Caco-2 (cell line): ENCODE measurements at regions not wholly inside any gene's neighbourhood (a gene's known extent, or its start where the extent isn't known, plus 50 kb on each side); places are given as distances from the start of the nearest gene placed in this dataset.

Source experiments
- BruUV-seq: library from RNA; stranded (reverse); fragments of 400-500 nt; replicated peaks from 2 replicates; lab custom pipeline; 2021; lab: Mats Ljungman, UMichigan
- CTCF ChIA-PET: fragments of 300-600 bp; sonication (Branson Sonifier 250); formaldehyde crosslinking; loops from one replicate; lab custom pipeline; 2022; ENCODE audit warnings: antibody characterized with exemption; lab: Charles Lee
- POLR2A ChIA-PET: fragments of 300-600 bp; sonication (Branson Sonifier 250); formaldehyde crosslinking; loops from one replicate; lab custom pipeline; 2022; ENCODE audit warnings: antibody characterized with exemption; lab: Charles Lee
- DNase-seq, 2 experiments: peaks; one replicate each; pipeline versions ENCODE4 v3.0.0 to v3.0.0-alpha.2; 2020 to 2022
- H3K27me3 ChIP-seq: replicated peaks from 2 replicates; pipeline ENCODE4 v1.6.0; 2011; ENCODE audit warnings: low read length; ENCODE audit not compliant: control insufficient read depth, insufficient read depth
- H3K36me3 ChIP-seq: 2 replicates; pipeline ENCODE4 v1.5.1; 2011; ENCODE audit warnings: low read length; ENCODE audit not compliant: control insufficient read depth, insufficient read depth
- H3K4me1 ChIP-seq: fragments of 250-450 bp; sonication (Bioruptor Pico); 2 replicates; pipeline ENCODE4 v1.5.1; 2020; ENCODE audit warnings: mild to moderate bottlenecking
- H3K4me3 ChIP-seq: 2 replicates; pipeline ENCODE4 v1.5.1; 2011; ENCODE audit warnings: low read depth, mild to moderate bottlenecking, control low read depth, low read length
- H3K9me3 ChIP-seq: fragments of 250-450 bp; sonication (Bioruptor Pico); 2 replicates; pipeline ENCODE4 v1.5.1; 2020; ENCODE audit warnings: mild to moderate bottlenecking, moderate library complexity
- H3K27ac Mint-ChIP-seq: one replicate; pipeline ENCODE4 v1.8.0; 2022; ENCODE audit warnings: mixed read lengths; ENCODE audit not compliant: unreplicated experiment
- H3K27me3 Mint-ChIP-seq: one replicate; pipeline ENCODE4 v1.8.0; 2022; ENCODE audit warnings: mixed read lengths; ENCODE audit not compliant: insufficient read depth, unreplicated experiment
- H3K36me3 Mint-ChIP-seq: one replicate; pipeline ENCODE4 v1.8.0; 2022; ENCODE audit warnings: mild to moderate bottlenecking, mixed read lengths; ENCODE audit not compliant: insufficient read depth, unreplicated experiment
- H3K4me1 Mint-ChIP-seq: one replicate; pipeline ENCODE4 v1.8.0; 2022; ENCODE audit warnings: low read depth, mixed read lengths; ENCODE audit not compliant: unreplicated experiment
- H3K4me3 Mint-ChIP-seq: one replicate; pipeline ENCODE4 v1.8.0; 2022; ENCODE audit warnings: mild to moderate bottlenecking, moderate library complexity, mixed read lengths; ENCODE audit not compliant: unreplicated experiment
- H3K9me3 Mint-ChIP-seq: one replicate; pipeline ENCODE4 v1.8.0; 2022; ENCODE audit warnings: mixed read lengths; ENCODE audit not compliant: unreplicated experiment
- intact Hi-C: fragments of 100-400 bp; cut with micrococcal nuclease; formaldehyde crosslinking; loops from one replicate; pipeline ENCODE4 v1.10.0; 2022; ENCODE audit not compliant: unreplicated experiment
- TF ChIP-seq, protein P1 (sequence below), 2 experiments: fragments of 200-600 bp in 1 of 2; IDR thresholded peaks; 1 replicate in 1 of 2; 2 replicates in 1 of 2; pipeline versions ENCODE4 v1.5.1 to v1.8.0; 2011 to 2022; ENCODE audit warnings: antibody characterized with exemption in 1 of 2, control low read depth in 1 of 2, inconsistent platforms in 1 of 2, low read depth in 1 of 2, low read length in 1 of 2, mild to moderate bottlenecking in 1 of 2, moderate library complexity in 1 of 2; ENCODE audit not compliant: insufficient read depth in 1 of 2, severe bottlenecking in 1 of 2, unreplicated experiment in 1 of 2

DNA sequence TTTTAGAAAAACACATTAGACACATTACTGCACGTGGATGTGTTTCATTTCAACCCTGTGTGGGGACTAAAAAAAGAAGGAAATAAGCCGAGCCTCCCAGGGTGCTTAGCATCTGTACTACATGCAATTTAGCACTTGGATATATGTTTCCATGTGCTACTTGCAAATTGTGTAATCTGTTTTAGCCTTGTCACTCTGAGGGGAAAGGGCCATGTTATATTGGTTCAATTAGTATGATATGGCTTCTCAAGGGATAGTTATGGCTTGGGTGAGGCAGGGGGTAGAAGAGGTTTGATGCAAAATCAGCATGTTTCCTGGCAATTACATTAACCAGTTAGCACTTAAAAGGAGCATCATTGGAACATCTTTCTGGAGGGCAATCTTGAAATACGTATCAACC, 353.5 kb upstream of the GOT2 start:
- H3K9me3 ChIP-seq, result no peaks in the 10 kb centered on the region
- ChIA-PET CTCF (no interaction called here), POLR2A (no interaction called here)
- no peak overlapping the region for H3K27ac Mint-ChIP-seq
- no peaks in the 10 kb centered on the region for H3K9me3 Mint-ChIP-seq
- H3K4me3 ChIP-seq, result no peak overlapping the region
- no TSS peak for BruUV-seq
- H3K27me3 Mint-ChIP-seq, result peaks cover 12% of the 10 kb centered on the region
- H3K27me3 ChIP-seq, result no peaks in the 10 kb centered on the region
- DNase-seq, result no peak
- H3K36me3 Mint-ChIP-seq, result no peaks in the 10 kb centered on the region
- H3K36me3 ChIP-seq, result no peaks in the 10 kb centered on the region
- H3K4me1 ChIP-seq, result no peaks in the 10 kb centered on the region
- H3K4me1 Mint-ChIP-seq, result no peaks in the 10 kb centered on the region
- TF ChIP-seq, protein P1, sequence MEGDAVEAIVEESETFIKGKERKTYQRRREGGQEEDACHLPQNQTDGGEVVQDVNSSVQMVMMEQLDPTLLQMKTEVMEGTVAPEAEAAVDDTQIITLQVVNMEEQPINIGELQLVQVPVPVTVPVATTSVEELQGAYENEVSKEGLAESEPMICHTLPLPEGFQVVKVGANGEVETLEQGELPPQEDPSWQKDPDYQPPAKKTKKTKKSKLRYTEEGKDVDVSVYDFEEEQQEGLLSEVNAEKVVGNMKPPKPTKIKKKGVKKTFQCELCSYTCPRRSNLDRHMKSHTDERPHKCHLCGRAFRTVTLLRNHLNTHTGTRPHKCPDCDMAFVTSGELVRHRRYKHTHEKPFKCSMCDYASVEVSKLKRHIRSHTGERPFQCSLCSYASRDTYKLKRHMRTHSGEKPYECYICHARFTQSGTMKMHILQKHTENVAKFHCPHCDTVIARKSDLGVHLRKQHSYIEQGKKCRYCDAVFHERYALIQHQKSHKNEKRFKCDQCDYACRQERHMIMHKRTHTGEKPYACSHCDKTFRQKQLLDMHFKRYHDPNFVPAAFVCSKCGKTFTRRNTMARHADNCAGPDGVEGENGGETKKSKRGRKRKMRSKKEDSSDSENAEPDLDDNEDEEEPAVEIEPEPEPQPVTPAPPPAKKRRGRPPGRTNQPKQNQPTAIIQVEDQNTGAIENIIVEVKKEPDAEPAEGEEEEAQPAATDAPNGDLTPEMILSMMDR (IDR thresholded peaks at IDR 0.05; ENCODE audit: insufficient read depth in 1 of 2, low read depth in 1 of 2, low read length in 1 of 2, severe bottlenecking in 1 of 2, unreplicated experiment in 1 of 2), result no peak
- H3K4me3 Mint-ChIP-seq, result no peak overlapping the region
- intact Hi-C loops, result loop anchor here (10.0 kb wide), 1 partner anchor 63 kb away; no protein-coding TSS in a partner anchor

DNA sequence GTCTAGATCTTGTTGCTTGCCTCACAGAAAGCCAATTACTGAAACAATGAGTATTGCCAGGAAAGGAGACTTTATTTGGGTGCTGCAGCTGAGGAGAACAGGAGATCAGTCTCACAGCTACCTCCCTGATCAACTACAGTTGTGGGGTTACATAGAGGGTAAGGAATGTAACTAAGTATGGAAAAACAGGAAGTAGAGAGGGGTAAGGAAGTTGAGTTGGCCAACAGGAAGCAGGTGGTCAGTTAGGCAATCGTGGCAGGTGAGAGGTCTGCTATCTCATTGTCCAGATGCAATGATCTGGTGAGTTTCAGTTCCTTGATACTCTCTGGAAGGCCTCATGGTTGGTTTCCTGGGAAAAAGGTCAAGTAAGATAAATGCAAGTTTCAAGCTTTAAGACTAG, 333.1 kb upstream of the GOT2 start:
- Mint-ChIP-seq H3K36me3 (no peaks in the 10 kb centered on the region), H3K27ac (no peak overlapping the region), H3K27me3 (peaks cover 5% of the 10 kb centered on the region), H3K9me3 (no peaks in the 10 kb centered on the region), H3K4me3 (no peak overlapping the region), H3K4me1 (no peaks in the 10 kb centered on the region)
- BruUV-seq, result no TSS peak
- ChIA-PET CTCF (no interaction called here), POLR2A (no interaction called here)
- H3K27me3 ChIP-seq, result no peaks in the 10 kb centered on the region
- H3K4me3 ChIP-seq, result no peak overlapping the region
- TF ChIP-seq, protein P1 (IDR thresholded peaks at IDR 0.05; ENCODE audit: insufficient read depth in 1 of 2, low read depth in 1 of 2, low read length in 1 of 2, severe bottlenecking in 1 of 2, unreplicated experiment in 1 of 2), result no peak
- no peaks in the 10 kb centered on the region for H3K36me3 ChIP-seq
- no peak for DNase-seq
- intact Hi-C loops, result no loop called here
- H3K9me3 ChIP-seq, result peaks cover 3% of the 10 kb centered on the region; the same call in 1 of the 2 replicates
- no peaks in the 10 kb centered on the region for H3K4me1 ChIP-seq

DNA sequence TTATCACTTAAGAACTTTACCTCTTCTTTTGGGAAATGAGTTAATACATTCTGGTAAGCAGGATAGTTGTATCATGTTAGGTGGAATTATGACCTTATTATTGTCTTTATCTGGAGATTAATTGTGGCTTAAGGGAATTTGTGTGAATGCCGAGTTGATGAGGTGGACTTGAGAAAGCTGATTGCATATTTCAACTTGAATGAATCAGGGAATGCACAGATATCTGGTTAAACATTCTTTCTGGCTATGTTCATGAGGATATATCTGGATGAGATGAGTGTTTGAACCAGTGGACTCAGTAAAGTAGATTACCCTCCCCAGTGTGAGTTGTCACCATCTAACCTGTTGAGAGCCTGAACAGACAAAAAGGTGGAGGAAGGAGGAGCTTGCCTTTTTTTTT, 326.1 kb upstream of the GOT2 start:
- H3K4me1 ChIP-seq, result no peaks in the 10 kb centered on the region
- H3K4me3 ChIP-seq, result no peak overlapping the region
- TF ChIP-seq, protein P1 (IDR thresholded peaks at IDR 0.05; ENCODE audit: insufficient read depth in 1 of 2, low read depth in 1 of 2, low read length in 1 of 2, severe bottlenecking in 1 of 2, unreplicated experiment in 1 of 2), result no peak
- no peak for DNase-seq
- ChIA-PET CTCF (no interaction called here), POLR2A (no interaction called here)
- peaks cover 10% of the 10 kb centered on the region for H3K27me3 Mint-ChIP-seq
- no peaks in the 10 kb centered on the region for H3K36me3 ChIP-seq
- no peaks in the 10 kb centered on the region for H3K27me3 ChIP-seq
- intact Hi-C loops, result no loop called here
- no peaks in the 10 kb centered on the region for H3K9me3 ChIP-seq
- no peaks in the 10 kb centered on the region for H3K9me3 Mint-ChIP-seq
- H3K36me3 Mint-ChIP-seq, result no peaks in the 10 kb centered on the region
- no peaks in the 10 kb centered on the region for H3K4me1 Mint-ChIP-seq
- H3K27ac Mint-ChIP-seq, result no peak overlapping the region
- H3K4me3 Mint-ChIP-seq, result no peak overlapping the region
- no TSS peak for BruUV-seq
